A673 (cell line): ENCODE measurements at regions not wholly inside any gene's neighbourhood (a gene's known extent, or its start where the extent isn't known, plus 50 kb on each side); places are given as distances from the start of the nearest gene placed in this dataset.

ENCODE experiments used
- CTCF ChIP-seq: fragments of 300-800, 200-600 bp; sonication (generic); conservative IDR thresholded peaks from 2 replicates; pipeline ENCODE4 v1.5.1; 2017; ENCODE audit warnings: low read depth, mild to moderate bottlenecking, antibody characterized with exemption, low read length, moderate library complexity, mixed read lengths
- EZH2 ChIP-seq: fragments of 200-600 bp; sonication (generic); IDR thresholded peaks from 2 replicates; pipeline ENCODE4 v1.6.1; 2017; ENCODE audit warnings: borderline replicate concordance, low read depth, mild to moderate bottlenecking, mixed read lengths, antibody characterized with exemption, low read length; ENCODE audit not compliant: poor library complexity, severe bottlenecking

- no peak for TF ChIP-seq CTCF
- no peak for TF ChIP-seq EZH2
These were observed 224.9 kb downstream of the SNX18 start for GRCh38 chr5:54742417-54742891.
